Loucy (cell line): ENCODE measurements at regions not wholly inside any gene's neighbourhood (a gene's known extent, or its start where the extent isn't known, plus 50 kb on each side); places are given as distances from the start of the nearest gene placed in this dataset.

Experiments used
- H2AFZ ChIP-seq: fragments of 200-600 bp; sonication (generic); 2 replicates; pipeline ENCODE4 v1.6.0; 2016; ENCODE audit warnings: antibody characterized with exemption, mild to moderate bottlenecking, low read length, moderate library complexity
- H3F3A ChIP-seq: fragments of 200-600 bp; 2 replicates; pipeline ENCODE4 v1.6.0; 2016; ENCODE audit warnings: antibody characterized with exemption, low read depth, mild to moderate bottlenecking
- H3K27me3 ChIP-seq: fragments of 200-600 bp; sonication (generic); 2 replicates; pipeline ENCODE4 v1.6.1; 2014; ENCODE audit warnings: low read length, mild to moderate bottlenecking; ENCODE audit not compliant: insufficient read depth, poor library complexity, severe bottlenecking
- H3K36me3 ChIP-seq: fragments of 200-600 bp; sonication (generic); 2 replicates; pipeline ENCODE4 v1.6.1; 2016; ENCODE audit warnings: low read length; ENCODE audit not compliant: insufficient read depth
- H3K4me1 ChIP-seq: fragments of 200-600 bp; sonication (generic); 2 replicates; pipeline ENCODE4 v1.5.1; 2014; ENCODE audit warnings: low read length, mild to moderate bottlenecking; ENCODE audit not compliant: insufficient read depth, poor library complexity, severe bottlenecking
- H3K4me2 ChIP-seq: fragments of 200-600 bp; sonication (generic); 2 replicates; pipeline ENCODE4 v1.6.0; 2014; ENCODE audit warnings: antibody characterized with exemption, low read length, low read depth, mild to moderate bottlenecking; ENCODE audit not compliant: poor library complexity, severe bottlenecking
- H3K4me3 ChIP-seq: fragments of 200-600 bp; sonication (generic); 2 replicates; pipeline ENCODE4 v1.5.1; 2014; ENCODE audit warnings: low read length, mild to moderate bottlenecking, mixed read lengths; ENCODE audit not compliant: poor library complexity, severe bottlenecking
- H3K79me2 ChIP-seq: fragments of 200-600 bp; sonication (generic); 2 replicates; pipeline ENCODE4 v1.6.1; 2014; ENCODE audit warnings: low read length; ENCODE audit not compliant: insufficient read depth
- H3K9ac ChIP-seq: fragments of 200-600 bp; sonication (generic); 2 replicates; pipeline ENCODE4 v1.6.0; 2014; ENCODE audit warnings: mild to moderate bottlenecking, low read depth, low read length, moderate library complexity; ENCODE audit not compliant: poor library complexity, severe bottlenecking
- H3K9me2 ChIP-seq: fragments of 200-600 bp; sonication (generic); replicated peaks from 2 replicates; pipeline ENCODE4 v1.6.1; 2016; ENCODE audit warnings: low read depth, low read length, mixed read lengths
- H3K9me3 ChIP-seq: fragments of 200-600 bp; sonication (generic); 2 replicates; pipeline ENCODE4 v1.6.1; 2014; ENCODE audit warnings: mild to moderate bottlenecking, antibody characterized with exemption, low read length, low read depth; ENCODE audit not compliant: insufficient read depth
- H4K20me1 ChIP-seq: fragments of 200-600 bp; sonication (generic); 2 replicates; pipeline ENCODE4 v1.6.0; 2014; ENCODE audit warnings: antibody characterized with exemption, low read length, mild to moderate bottlenecking; ENCODE audit not compliant: insufficient read depth, poor library complexity, severe bottlenecking
- CTCF ChIP-seq: fragments of 200-600 bp; sonication (generic); conservative IDR thresholded peaks from 2 replicates; pipeline ENCODE4 v1.5.1; 2014; ENCODE audit warnings: mild to moderate bottlenecking, antibody characterized with exemption, low read length
- EZH2phosphoT487 ChIP-seq: fragments of 200-600 bp; IDR thresholded peaks from 2 replicates; pipeline ENCODE4 v1.6.1; 2018; ENCODE audit warnings: antibody characterized with exemption, mild to moderate bottlenecking, moderate library complexity, borderline replicate concordance

GRCh38 chr6:115798229-115798628 is 262.5 kb downstream of the FRK start:
- Histone ChIP-seq H4K20me1 (no peaks in the 10 kb centered on the region), H3K4me3 (no peak overlapping the region), H3K9me3 (no peaks in the 10 kb centered on the region), H3F3A (no peaks in the 10 kb centered on the region), H3K9ac (no peak overlapping the region), H3K36me3 (no peaks in the 10 kb centered on the region), H3K79me2 (no peaks in the 10 kb centered on the region), H3K27me3 (no peaks in the 10 kb centered on the region), H3K4me1 (no peaks in the 10 kb centered on the region), H3K9me2 (no peaks in the 10 kb centered on the region), H3K4me2 (no peak overlapping the region), H2AFZ (no peak overlapping the region)
- TF ChIP-seq CTCF, result no peak
- no peak for TF ChIP-seq EZH2phosphoT487

- Histone ChIP-seq H3K9me3 (no peaks in the 10 kb centered on the region), H3K79me2 (no peaks in the 10 kb centered on the region)
Measured at GRCh38 chr6:115796829-115797228, 263.9 kb downstream of the FRK start.

GRCh38 chr6:115796061-115796460 is 264.6 kb downstream of the FRK start:
- Histone ChIP-seq H3K27me3 (no peaks in the 10 kb centered on the region), H3K4me2 (no peak overlapping the region), H3K4me3 (no peak overlapping the region), H2AFZ (no peak overlapping the region), H3K79me2 (no peaks in the 10 kb centered on the region), H3K9me2 (no peaks in the 10 kb centered on the region), H3K9ac (no peak overlapping the region), H3F3A (no peaks in the 10 kb centered on the region), H3K4me1 (no peaks in the 10 kb centered on the region), H4K20me1 (no peaks in the 10 kb centered on the region), H3K9me3 (no peaks in the 10 kb centered on the region), H3K36me3 (no peaks in the 10 kb centered on the region)
- TF ChIP-seq CTCF (no peak), EZH2phosphoT487 (no peak)

More at GRCh38 chr6:115796829-115797228, 263.9 kb downstream of the FRK start:
- TF ChIP-seq EZH2phosphoT487 (no peak), CTCF (no peak)
- Histone ChIP-seq H3K9me2 (no peaks in the 10 kb centered on the region), H3K27me3 (no peaks in the 10 kb centered on the region), H3K9ac (no peak overlapping the region), H3K4me3 (no peak overlapping the region), H4K20me1 (no peaks in the 10 kb centered on the region), H3K4me1 (no peaks in the 10 kb centered on the region), H3K4me2 (no peak overlapping the region), H2AFZ (no peak overlapping the region), H3K36me3 (no peaks in the 10 kb centered on the region), H3F3A (no peaks in the 10 kb centered on the region)
